ENCODE measurements at regions not wholly inside any gene's neighbourhood (a gene's known extent, or its start where the extent isn't known, plus 50 kb on each side); places are given as distances from the start of the nearest gene placed in this dataset.

GRCh38 chr5:145499483-145499882 is 335.7 kb downstream of the PRELID2 start:
- ATAC-seq, result no peak
- Histone ChIP-seq H3K4me2 (no peak overlapping the region), H3K9me3 (no peaks in the 10 kb centered on the region), H3K27ac (no peak overlapping the region), H3K4me1 (peaks cover 10% of the 10 kb centered on the region), H3K4me3 (no peak overlapping the region)
- WGBS (ENCODE audit: missing lambda C conversion rate), result 35% methylated on average over 4 of the region's 4 CpGs
- TF ChIP-seq RCOR1 (IDR thresholded peaks at IDR 0.05; ENCODE audit: low read depth, low read length), result no peak
- FAIRE-seq, result no peak
- POLR2A ChIA-PET, result interaction anchor here (0.6 kb wide), 1 partner anchor 59 kb away, joined by 3 read pairs; no protein-coding TSS in a partner anchor
- DNase-seq (ENCODE audit: low read depth in 1 of 2, low spot score in 1 of 2), result no peak
- CTCF ChIA-PET, result no interaction called here

- H3K4me1 ChIP-seq, result peaks cover 10% of the 10 kb centered on the region
- no peak for TF ChIP-seq RCOR1 (IDR thresholded peaks at IDR 0.05; ENCODE audit: low read depth, low read length)
- no peak for TF ChIP-seq ZFP36 (IDR thresholded peaks at IDR 0.05; ENCODE audit: borderline replicate concordance, partially characterized antibody)
- no peak for TF ChIP-seq TFCP2L1 (CRISPR knock-in tag; IDR thresholded peaks at IDR 0.05)
- no peak for TF ChIP-seq HOXB5 (CRISPR knock-in tag; IDR thresholded peaks at IDR 0.05)
- no peak for TF ChIP-seq ZNF302 (CRISPR knock-in tag; IDR thresholded peaks at IDR 0.05)
- TF ChIP-seq FOSL2 (IDR thresholded peaks at IDR 0.05), result no peak
- TF ChIP-seq FOSL2 (CRISPR knock-in tag; IDR thresholded peaks at IDR 0.05), result no peak
- TF ChIP-seq CHD4 (IDR thresholded peaks at IDR 0.05; ENCODE audit: borderline replicate concordance), result no peak
- no peak for TF ChIP-seq ZSCAN20 (CRISPR knock-in tag; IDR thresholded peaks at IDR 0.05)
- TF ChIP-seq NR3C1 (IDR thresholded peaks at IDR 0.05), result no peak
- TF ChIP-seq ATOH8 (CRISPR knock-in tag; IDR thresholded peaks at IDR 0.05; ENCODE audit: low read depth), result no peak
- TF ChIP-seq FOSB (CRISPR knock-in tag; IDR thresholded peaks at IDR 0.05), result no peak
- no peak for TF ChIP-seq SMC3 (IDR thresholded peaks at IDR 0.05)
- no peak for TF ChIP-seq ZC3H11A (IDR thresholded peaks at IDR 0.05)
- no peak for TF ChIP-seq SREBF2 (IDR thresholded peaks at IDR 0.05)
- TF ChIP-seq BCL3 (IDR thresholded peaks at IDR 0.05), result no peak
- TF ChIP-seq NFE2L2 (conservative IDR thresholded peaks at IDR 0.05; ENCODE audit: low read length), result no peak
- no peak for TF ChIP-seq HOXA7 (CRISPR knock-in tag; IDR thresholded peaks at IDR 0.05)
- TF ChIP-seq ESRRA (IDR thresholded peaks at IDR 0.05; ENCODE audit: borderline replicate concordance, low read length), result no peak
- no peak overlapping the region for H3K4me2 ChIP-seq
- 76% methylated on average over 3 of the region's 3 CpGs for WGBS (ENCODE audit: missing lambda C conversion rate)
- ChIA-PET CTCF (no interaction called here), POLR2A (no interaction called here)
- no peak for FAIRE-seq
- H3K4me3 ChIP-seq, result no peak overlapping the region
- no peak overlapping the region for H3K27ac ChIP-seq
- no peak for ATAC-seq
- H3K9me3 ChIP-seq, result no peaks in the 10 kb centered on the region
- no peak for DNase-seq (ENCODE audit: low read depth in 1 of 2, low spot score in 1 of 2)
These were observed 338.1 kb downstream of the PRELID2 start for GRCh38 chr5:145497052-145497451.

- 0 out of 2 replicates have a peak, but pooled peaks have one; percentile 38 for TF ChIP-seq MAX (IDR thresholded peaks at IDR 0.05)
- no peak for TF ChIP-seq EHF (CRISPR knock-in tag; IDR thresholded peaks at IDR 0.05)
- TF ChIP-seq MAFK (IDR thresholded peaks at IDR 0.05; ENCODE audit: partially characterized antibody), result no peak
- TF ChIP-seq FOSL2 (IDR thresholded peaks at IDR 0.05), result peak; percentile 64; the same call in 1 of the 2 replicates
- TF ChIP-seq FOSL2 (CRISPR knock-in tag; IDR thresholded peaks at IDR 0.05), result peak; percentile 81
- no peak for TF ChIP-seq HEYL (CRISPR knock-in tag; IDR thresholded peaks at IDR 0.05)
- TF ChIP-seq NPAS2 (CRISPR knock-in tag; IDR thresholded peaks at IDR 0.05; ENCODE audit: borderline replicate concordance), result no peak
- TF ChIP-seq HOXA7 (CRISPR knock-in tag; IDR thresholded peaks at IDR 0.05), result no peak
- Histone ChIP-seq H3K4me3 (no peak overlapping the region), H3K4me2 (no peak overlapping the region; the same call in 2 of the 3 replicates), H3K9me3 (no peaks in the 10 kb centered on the region), H3K27ac (no peak overlapping the region), H3K4me1 (peaks cover 10% of the 10 kb centered on the region)
- 12% methylated on average over 2 of the region's 2 CpGs for WGBS (ENCODE audit: missing lambda C conversion rate)
- FAIRE-seq (no peak), ATAC-seq (peak; percentile 78 to 79; a peak in 5 of 6 replicates), DNase-seq (ENCODE audit: low read depth in 1 of 2, low spot score in 1 of 2) (peak; percentile 19 to 41)
- CTCF ChIA-PET, result interaction anchor here (0.7 to 0.8 kb wide), 2 partner anchors 330 to 412 kb away, joined by 3 read pairs; no protein-coding TSS in a partner anchor
- POLR2A ChIA-PET, result interaction anchor here (0.6 kb wide), 1 partner anchor 285 kb away, joined by 3 read pairs; no protein-coding TSS in a partner anchor
These were observed 339.4 kb downstream of the PRELID2 start for GRCh38 chr5:145495741-145496140.

Measured in A549 (cell line).